Gastroesophageal sphincter (tissue), 4 donors: ENCODE measurements at regions not wholly inside any gene's neighbourhood (a gene's known extent, or its start where the extent isn't known, plus 50 kb on each side); places are given as distances from the start of the nearest gene placed in this dataset.

ENCODE experiments used
- ATAC-seq: fragments of 150-250 bp; one replicate; pipeline ENCODE4 v1.9.1; 2016; ENCODE audit warnings: mild to moderate bottlenecking, moderate library complexity
- H3K27ac ChIP-seq, 4 donors: fragments of 200-600 bp; sonication (generic) in 3 of 4; 1 replicate in 3 of 4; 2 replicates in 1 of 4; pipeline ENCODE4 v1.5.1; 2016 to 2019
- H3K27me3 ChIP-seq: fragments of 200-600 bp; sonication (generic); one replicate; pipeline ENCODE4 v1.5.1; 2019
- H3K36me3 ChIP-seq, 2 donors: fragments of 200-600 bp; sonication (generic); one replicate each; pipeline ENCODE4 v1.5.1; 2019; ENCODE audit warnings: control low read depth in 1 of 2
- H3K4me1 ChIP-seq, 3 donors: fragments of 200-600 bp; sonication (generic); 1 replicate in 2 of 3; 2 replicates in 1 of 3; pipeline ENCODE4 v1.5.1; 2016 to 2019; ENCODE audit warnings: control low read depth in 2 of 3
- H3K4me3 ChIP-seq, 2 donors: fragments of 200-600 bp; sonication (generic); one replicate each; pipeline ENCODE4 v1.5.1; 2019; ENCODE audit warnings: mild to moderate bottlenecking in 1 of 2, moderate library complexity in 1 of 2
- H3K9me3 ChIP-seq, 3 donors: fragments of 200-600 bp; sonication (generic); one replicate each; pipeline ENCODE4 v1.5.1; 2017 to 2019; ENCODE audit warnings: control low read depth in 2 of 3
- CTCF ChIP-seq, 4 experiments: fragments of 200-600 bp in 2 of 4; fragments of 450-650 bp in 2 of 4; sonication (generic) in 1 of 4; IDR thresholded peaks; one replicate each; pipeline ENCODE4 v1.5.1; 2017 to 2019; ENCODE audit warnings: antibody characterized with exemption in 4 of 4, mild to moderate bottlenecking in 2 of 4, moderate library complexity in 2 of 4
- EP300 ChIP-seq: sonication (generic); formaldehyde crosslinking; IDR thresholded peaks from one replicate; pipeline ENCODE4 v1.6.1; 2017; ENCODE audit warnings: antibody characterized with exemption, mild to moderate bottlenecking
- POLR2A ChIP-seq, 2 donors: fragments of 450-650 bp; IDR thresholded peaks; one replicate each; pipeline ENCODE4 v1.6.1; 2017; ENCODE audit warnings: antibody characterized with exemption in 2 of 2, mild to moderate bottlenecking in 2 of 2, moderate library complexity in 1 of 2
- POLR2AphosphoS5 ChIP-seq: sonication (generic); formaldehyde crosslinking; IDR thresholded peaks from one replicate; pipeline ENCODE4 v1.6.1; 2017; ENCODE audit warnings: antibody characterized with exemption
- WGBS, 2 donors: methylation state at CpG; one replicate each; pipeline ENCODE4 v1.1.5; 2018; ENCODE audit warnings: low coverage in 1 of 2; 5-methylcytosine and 5-hydroxymethylcytosine counted together

- H3K36me3 ChIP-seq = no peaks in the 10 kb centered on the region
- no peak for TF ChIP-seq CTCF (IDR thresholded peaks at IDR 0.05)
- TF ChIP-seq POLR2A (IDR thresholded peaks at IDR 0.05) = no peak
- no peak for TF ChIP-seq EP300
- no peak overlapping the region for H3K4me3 ChIP-seq
- no peaks in the 10 kb centered on the region for H3K9me3 ChIP-seq
- WGBS, 2 donors = 88 to 91% methylated on average over 3 of the region's 3 CpGs
- H3K27ac ChIP-seq = no peak overlapping the region
- ATAC-seq = no peak
- peaks cover 0 to 5% (median 0%) of the 10 kb centered on the region in 3 donors for H3K4me1 ChIP-seq
- H3K27me3 ChIP-seq = no peaks in the 10 kb centered on the region
Observed at GRCh38 chr6:73962884-73963283, 266.9 kb downstream of the CD109 start.

GRCh38 chr6:73956305-73956704 lies 260.3 kb downstream of the CD109 start:
- Histone ChIP-seq H3K9me3 (no peaks in the 10 kb centered on the region), H3K4me1 (no peaks in the 10 kb centered on the region), H3K4me3 (no peak overlapping the region), H3K27ac (no peak overlapping the region), H3K27me3 (no peaks in the 10 kb centered on the region), H3K36me3 (no peaks in the 10 kb centered on the region)
- no peak for TF ChIP-seq EP300
- 88 to 91% methylated on average over 1 of the region's 1 CpG for WGBS, 2 donors
- ATAC-seq = no peak

- no peaks in the 10 kb centered on the region for H3K9me3 ChIP-seq
- no peaks in the 10 kb centered on the region for H3K4me1 ChIP-seq
- TF ChIP-seq CTCF (IDR thresholded peaks at IDR 0.05) (no peak), EP300 (no peak), POLR2AphosphoS5 (no peak)
- no peak overlapping the region for H3K27ac ChIP-seq
- no peak for ATAC-seq
- H3K36me3 ChIP-seq = no peaks in the 10 kb centered on the region
- H3K27me3 ChIP-seq = no peaks in the 10 kb centered on the region
- H3K4me3 ChIP-seq = no peak overlapping the region
- 73 to 77% methylated on average over 3 to 4 of the region's 4 CpGs for WGBS, 2 donors
Observed at GRCh38 chr6:73955800-73956199, 259.8 kb downstream of the CD109 start.

- ATAC-seq = no peak
- H3K27ac ChIP-seq = no peak overlapping the region
- TF ChIP-seq EP300 (no peak), POLR2A (IDR thresholded peaks at IDR 0.05) (no peak), CTCF (IDR thresholded peaks at IDR 0.05) (no peak), POLR2AphosphoS5 (no peak)
Observed at GRCh38 chr6:73954881-73955280, 258.9 kb downstream of the CD109 start.

GRCh38 chr6:73951183-73951582 lies 255.2 kb downstream of the CD109 start:
- H3K4me1 ChIP-seq = no peaks in the 10 kb centered on the region
- peaks cover 0 to 16% (median 0%) of the 10 kb centered on the region in 3 donors for H3K9me3 ChIP-seq
- H3K36me3 ChIP-seq = no peaks in the 10 kb centered on the region
- ATAC-seq = no peak
- H3K4me3 ChIP-seq = no peak overlapping the region
- no peaks in the 10 kb centered on the region for H3K27me3 ChIP-seq
- TF ChIP-seq POLR2AphosphoS5 = no peak
- H3K27ac ChIP-seq = no peak overlapping the region

More at GRCh38 chr6:73954881-73955280, 258.9 kb downstream of the CD109 start:
- Histone ChIP-seq H3K4me3 (no peak overlapping the region), H3K36me3 (no peaks in the 10 kb centered on the region), H3K4me1 (no peaks in the 10 kb centered on the region), H3K27me3 (no peaks in the 10 kb centered on the region), H3K9me3 (no peaks in the 10 kb centered on the region)

- no peak overlapping the region for H3K4me3 ChIP-seq
- H3K9me3 ChIP-seq = peaks cover 0 to 16% (median 0%) of the 10 kb centered on the region in 3 donors
- 20 to 50% methylated on average over 1 of the region's 1 CpG for WGBS, 2 donors
- no peak for ATAC-seq
- H3K36me3 ChIP-seq = no peaks in the 10 kb centered on the region
- no peaks in the 10 kb centered on the region for H3K27me3 ChIP-seq
- no peak overlapping the region for H3K27ac ChIP-seq
- no peaks in the 10 kb centered on the region for H3K4me1 ChIP-seq
- TF ChIP-seq POLR2A (IDR thresholded peaks at IDR 0.05) (no peak), POLR2AphosphoS5 (no peak), EP300 (no peak), CTCF (IDR thresholded peaks at IDR 0.05) (no peak)
Observed at GRCh38 chr6:73943930-73944652, 248.1 kb downstream of the CD109 start.
